HG03175 (cell line): ENCODE measurements at regions not wholly inside any gene's neighbourhood (a gene's known extent, or its start where the extent isn't known, plus 50 kb on each side); places are given as distances from the start of the nearest gene placed in this dataset.
"Not testable (repeated sequence)": the region's sequence is repeated elsewhere in the genome, so short reads cannot be mapped to it uniquely, and the experiment has no call there.

ENCODE experiments used
- ATAC-seq: cut with Tn5 transposase; IDR thresholded peaks from one replicate; pipeline ENCODE4 v1.9.1; 2021; ENCODE audit warnings: mild to moderate bottlenecking, moderate library complexity; ENCODE audit not compliant: unreplicated experiment

DNA sequence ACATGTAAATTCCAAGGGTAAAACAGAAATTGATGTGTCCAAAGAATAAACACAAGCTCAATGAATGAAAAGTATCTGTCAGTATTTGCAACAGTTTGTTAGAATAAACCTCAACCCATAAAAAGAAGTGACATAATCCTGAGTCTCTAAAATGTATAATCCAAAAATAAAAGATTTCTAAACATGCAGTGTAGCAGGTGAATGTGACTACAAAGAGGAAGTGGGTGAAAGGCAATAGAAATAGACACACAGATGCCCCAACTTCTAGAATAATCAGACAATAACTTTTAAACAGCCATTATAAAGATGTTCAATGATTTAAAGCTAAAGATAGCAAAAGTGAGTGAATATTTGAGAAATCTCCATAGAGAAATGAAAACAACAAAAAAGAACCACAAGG lies 1009.2 kb upstream of the GJE1 start:
- ATAC-seq, result no peak

GRCh38 chr6:141123049-141123448 lies 1009.7 kb upstream of the GJE1 start:
- ATAC-seq, result no peak

- ATAC-seq, result no peak
Observed at GRCh38 chr6:141118991-141119390, 1013.7 kb upstream of the GJE1 start.

DNA sequence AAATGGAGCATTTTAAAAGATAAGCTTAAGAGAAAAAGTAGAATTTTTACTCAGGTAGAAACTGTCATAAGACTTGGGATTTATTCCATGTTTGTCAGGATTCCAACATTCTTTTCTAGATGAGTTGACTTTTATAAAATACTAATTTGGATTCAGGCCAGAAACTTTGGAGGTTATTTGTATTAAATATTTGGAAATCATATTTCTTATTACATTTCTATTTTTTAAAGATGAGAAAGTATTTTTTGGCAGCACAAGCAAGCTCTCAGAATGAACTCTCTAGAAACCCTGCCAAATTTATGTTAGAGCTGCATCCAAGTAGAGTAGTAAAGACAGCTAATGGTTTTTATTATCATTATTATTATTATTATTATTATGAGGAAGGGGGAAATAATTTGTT lies 1014.9 kb upstream of the GJE1 start:
- ATAC-seq, result no peak

DNA sequence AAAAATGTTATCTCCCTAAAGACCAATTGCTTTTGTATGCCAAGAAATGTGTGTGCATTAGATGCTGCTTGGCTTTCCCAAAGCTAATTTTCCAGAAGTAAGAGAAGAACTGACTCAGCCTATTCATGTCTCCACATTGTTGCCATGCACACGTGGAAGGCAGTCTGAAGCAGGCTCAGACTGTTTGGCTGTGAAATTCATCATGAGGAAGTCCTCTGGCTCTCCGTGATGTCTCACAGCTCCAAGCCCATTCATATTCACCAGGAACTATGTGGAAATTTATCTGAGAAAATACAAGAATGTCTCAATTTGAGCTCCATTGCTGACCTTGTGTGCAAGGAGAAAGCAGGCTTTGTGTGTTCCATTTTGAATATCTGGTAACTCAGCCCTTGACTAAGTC lies 1022.2 kb upstream of the GJE1 start:
- ATAC-seq, result no peak

DNA sequence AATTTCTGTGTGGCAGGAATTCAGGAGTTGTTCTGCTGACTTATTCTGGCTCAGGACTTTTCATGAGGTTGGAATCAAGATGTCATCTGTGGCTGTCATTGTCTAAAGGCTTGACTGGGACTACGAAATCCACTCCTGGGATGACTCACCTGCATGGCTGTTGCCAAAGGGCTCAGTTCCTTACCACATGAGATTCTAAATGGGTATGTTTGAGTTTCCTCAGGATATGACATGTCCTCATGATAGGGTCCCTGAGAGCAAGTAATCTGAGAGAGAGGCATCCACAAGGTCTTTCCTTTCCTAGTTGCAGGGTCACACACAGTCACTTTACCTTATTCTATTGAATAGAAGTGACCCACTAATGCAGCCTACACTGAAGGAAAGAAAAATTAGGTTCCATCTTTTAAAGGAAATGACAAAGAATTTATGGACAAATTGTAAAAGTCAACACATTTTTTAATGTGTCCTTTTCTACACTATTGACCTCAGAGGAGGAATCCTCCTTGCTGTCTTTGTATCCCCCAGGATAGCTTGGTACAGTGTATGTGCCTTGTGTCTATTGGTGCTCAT lies 1025.0 kb upstream of the GJE1 start:
- ATAC-seq, result no peak

- ATAC-seq, result no peak
Observed at GRCh38 chr6:141105481-141105880, 1027.2 kb upstream of the GJE1 start.

DNA sequence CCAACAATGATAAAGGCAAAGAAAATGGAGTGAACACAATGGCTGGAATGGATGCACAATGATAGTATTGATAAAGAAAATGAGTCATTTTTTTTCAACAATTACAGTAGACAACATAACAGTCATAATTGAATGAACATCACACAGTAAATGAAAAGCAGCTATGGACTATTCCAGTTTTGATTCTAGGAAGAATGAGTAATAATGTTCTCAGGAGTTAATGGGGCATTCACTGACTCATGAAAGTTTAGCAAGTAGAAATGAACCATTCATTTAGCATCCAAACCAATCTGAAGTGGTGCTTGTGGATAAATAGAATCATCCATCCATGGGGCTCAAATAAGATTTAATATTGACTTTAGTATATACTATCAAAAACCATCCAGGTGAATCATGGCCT lies 1029.5 kb upstream of the GJE1 start:
- ATAC-seq, result no peak

DNA sequence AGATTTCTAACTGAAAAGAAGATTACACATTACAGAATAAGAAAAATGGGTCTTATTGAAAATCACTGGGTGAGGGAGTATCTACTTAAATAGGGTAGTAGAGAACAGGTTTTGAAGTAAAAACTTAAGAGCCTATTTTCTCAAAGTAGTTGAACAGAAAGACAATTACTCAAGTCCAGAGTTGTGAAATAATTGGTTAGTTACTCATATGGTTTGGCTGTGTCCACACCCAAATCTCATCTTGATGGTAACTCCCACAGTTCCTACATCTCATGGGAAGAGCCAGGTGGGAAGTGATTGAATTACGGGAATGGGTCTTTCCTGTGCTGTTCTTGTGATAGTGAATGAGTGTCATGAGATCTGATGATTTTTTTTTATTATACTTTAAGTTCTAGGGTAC lies 1035.3 kb upstream of the GJE1 start:
- ATAC-seq, result no peak

DNA sequence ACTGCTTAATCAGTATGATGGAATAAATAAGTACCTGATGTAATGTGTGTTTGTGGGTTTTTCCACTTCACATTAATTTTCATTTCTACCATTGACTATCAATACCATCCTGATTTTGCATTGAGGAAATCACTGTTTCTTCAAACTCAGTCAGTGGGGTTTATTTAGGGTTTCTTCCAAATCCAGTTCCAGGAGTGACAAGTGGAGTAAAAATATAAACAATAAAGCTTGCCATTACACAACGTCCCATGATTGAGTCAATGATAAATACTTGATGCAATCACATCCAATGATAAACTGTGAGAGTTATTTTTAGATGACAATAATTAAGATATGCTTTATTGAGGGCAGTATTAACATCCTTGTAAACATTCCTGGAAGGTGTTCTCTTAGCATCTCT lies 1037.4 kb upstream of the GJE1 start:
- ATAC-seq, result no peak

- no peak for ATAC-seq
Observed at GRCh38 chr6:141088171-141088570, 1044.6 kb upstream of the GJE1 start.

DNA sequence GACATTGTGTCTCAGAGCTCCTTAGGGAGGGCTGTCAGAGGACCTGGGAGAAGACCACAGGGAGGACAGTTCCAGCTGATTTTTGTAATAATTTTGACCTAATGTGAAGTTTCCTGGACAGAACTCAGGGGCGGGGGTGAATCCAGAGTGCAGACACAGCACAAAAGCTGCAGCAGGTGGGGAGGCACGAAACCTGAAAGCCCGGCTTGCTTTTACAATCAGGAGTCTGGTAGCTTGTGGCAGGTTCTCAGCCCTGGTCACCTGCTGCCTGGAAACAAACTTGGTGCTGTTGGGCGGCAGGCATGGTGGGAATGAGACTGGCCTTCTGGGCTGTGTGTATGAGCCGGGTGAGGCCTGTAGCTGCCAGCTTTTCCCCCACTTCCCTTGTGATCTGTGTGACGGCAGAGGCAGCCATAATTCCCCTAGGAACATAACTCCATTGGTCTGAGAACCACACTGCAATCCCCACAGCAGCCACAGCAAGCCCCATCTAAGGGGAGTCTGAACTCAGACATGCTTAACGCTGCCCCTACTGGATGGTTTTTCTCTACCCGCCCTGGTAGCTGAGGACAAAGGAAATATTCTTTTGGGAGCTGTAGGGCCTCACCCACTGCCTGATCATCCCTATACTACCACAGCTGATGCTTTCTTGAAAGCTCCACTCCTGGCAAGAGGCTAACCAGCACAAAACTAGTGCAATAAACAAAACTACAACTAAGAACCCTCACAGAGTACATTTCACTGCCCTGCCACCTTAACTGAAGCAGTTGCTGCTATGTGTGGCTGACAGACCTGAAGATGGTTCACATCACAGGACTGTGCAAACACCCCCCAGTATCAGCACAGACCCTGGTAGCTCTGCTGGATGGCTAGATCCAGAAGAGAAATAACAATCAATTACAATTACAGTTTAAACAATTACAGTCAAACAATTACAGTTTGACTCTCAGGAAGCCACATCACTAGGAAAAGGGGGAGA lies 1055.1 kb upstream of the GJE1 start:
- ATAC-seq, result peak; percentile 98

GRCh38 chr6:141057761-141058160 lies 1075.0 kb upstream of the GJE1 start:
- no peak for ATAC-seq

- no peak for ATAC-seq
Observed at GRCh38 chr6:141056945-141057625, 1075.6 kb upstream of the GJE1 start.

- no peak for ATAC-seq
Observed at GRCh38 chr6:141050471-141050870, 1082.3 kb upstream of the GJE1 start.

DNA sequence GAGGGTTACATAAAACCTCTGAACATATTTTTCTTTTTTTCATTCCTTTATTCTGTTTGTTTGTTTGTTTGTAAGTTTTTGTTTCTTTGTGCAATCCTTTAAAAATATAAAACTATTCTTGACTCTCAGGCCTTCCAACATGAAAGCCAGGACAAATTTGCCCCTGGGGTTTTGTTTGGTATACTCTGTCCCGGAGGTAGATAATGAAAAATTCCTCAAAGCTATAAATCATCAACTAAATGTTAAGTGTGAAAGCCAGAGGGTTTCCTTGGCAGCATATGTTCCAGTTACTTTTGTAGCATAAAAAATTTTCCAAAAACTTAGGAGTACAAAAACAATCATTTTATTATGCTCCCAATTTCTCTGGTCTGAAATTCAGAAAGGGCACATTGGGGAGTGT lies 1084.3 kb upstream of the GJE1 start:
- no peak for ATAC-seq

GRCh38 chr6:141046496-141046895 lies 1086.2 kb upstream of the GJE1 start:
- not testable (repeated sequence) for ATAC-seq

GRCh38 chr6:141041596-141042087 lies 1091.1 kb upstream of the GJE1 start:
- no peak for ATAC-seq

GRCh38 chr6:141035312-141036200 lies 1097.2 kb upstream of the GJE1 start:
- ATAC-seq, result no peak

DNA sequence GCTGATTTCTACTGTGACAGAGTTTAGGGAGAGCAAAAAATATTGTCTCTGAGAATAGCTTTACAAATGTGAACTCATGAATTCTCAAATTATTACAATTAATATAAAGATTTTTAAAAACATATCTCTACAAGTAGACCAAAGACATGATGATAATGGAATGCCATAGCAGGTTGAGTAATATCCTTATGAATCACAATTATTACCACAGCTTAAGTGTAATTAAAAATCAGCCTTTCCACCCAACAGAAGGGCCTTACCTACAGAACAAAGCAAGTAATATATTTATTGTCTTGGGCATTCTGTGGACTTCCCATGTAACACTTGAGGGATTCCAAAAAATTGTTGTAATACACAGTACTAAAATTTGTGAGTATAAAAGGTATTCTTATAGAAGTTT lies 1099.6 kb upstream of the GJE1 start:
- no peak for ATAC-seq

DNA sequence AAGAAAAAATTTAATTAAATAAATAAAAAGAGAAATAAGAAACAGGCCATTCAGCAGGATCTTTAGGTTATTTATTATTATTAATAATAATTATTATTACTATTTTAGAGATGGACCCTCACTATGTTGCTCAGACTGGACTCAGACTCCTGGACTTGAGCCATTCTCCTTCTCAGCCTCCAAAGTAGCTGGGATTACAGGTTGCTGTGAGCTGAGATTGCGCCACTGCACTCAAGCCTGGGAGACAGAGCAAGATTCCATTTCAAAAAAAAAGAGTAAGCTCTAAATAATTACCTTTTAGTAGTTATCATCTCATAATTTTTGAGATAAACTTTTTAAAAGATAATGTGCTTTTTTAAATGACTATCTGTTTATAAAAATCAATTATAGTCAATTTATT lies 1102.8 kb upstream of the GJE1 start:
- no peak for ATAC-seq
